Activated CD8-positive, alpha-beta memory T cell treated with anti-CD3 and anti-CD28 coated beads for 36 hours (primary cell): ENCODE measurements at regions not wholly inside any gene's neighbourhood (a gene's known extent, or its start where the extent isn't known, plus 50 kb on each side); places are given as distances from the start of the nearest gene placed in this dataset.
"Not testable (repeated sequence)": the region's sequence is repeated elsewhere in the genome, so short reads cannot be mapped to it uniquely, and the experiment has no call there.

ENCODE experiments used
- CTCF ChIA-PET: fragments of 350-600 bp; sonication (Branson Sonifier 250); formaldehyde crosslinking; loops from one replicate; lab custom pipeline; 2021; ENCODE audit warnings: antibody characterized with exemption; lab: Charles Lee
- POLR2A ChIA-PET: fragments of 350-600 bp; sonication (Branson Sonifier 250); formaldehyde crosslinking; loops from one replicate; lab custom pipeline; 2021; ENCODE audit warnings: antibody characterized with exemption; lab: Charles Lee

DNA sequence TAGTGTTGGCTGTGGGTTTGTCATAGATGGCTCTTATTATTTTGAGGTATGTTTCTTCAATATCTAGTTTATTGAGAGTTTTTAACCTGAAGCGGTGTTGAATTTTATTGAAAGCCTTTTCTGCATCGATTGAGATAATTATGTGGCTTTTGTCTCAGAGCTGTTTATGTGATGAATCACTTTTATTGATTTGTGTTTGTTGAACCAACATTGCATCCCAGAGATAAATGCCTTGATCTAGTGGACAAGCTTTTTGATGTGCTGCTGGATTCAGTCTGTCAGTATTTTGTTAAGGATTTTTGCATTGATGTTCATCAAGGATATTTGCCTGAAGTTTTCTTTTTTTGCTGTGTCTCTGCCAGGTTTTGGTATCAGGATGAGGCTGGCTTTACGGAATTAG is 487.8 kb upstream of the TNP1 start:
- CTCF ChIA-PET, POLR2A ChIA-PET: not testable (repeated sequence)

DNA sequence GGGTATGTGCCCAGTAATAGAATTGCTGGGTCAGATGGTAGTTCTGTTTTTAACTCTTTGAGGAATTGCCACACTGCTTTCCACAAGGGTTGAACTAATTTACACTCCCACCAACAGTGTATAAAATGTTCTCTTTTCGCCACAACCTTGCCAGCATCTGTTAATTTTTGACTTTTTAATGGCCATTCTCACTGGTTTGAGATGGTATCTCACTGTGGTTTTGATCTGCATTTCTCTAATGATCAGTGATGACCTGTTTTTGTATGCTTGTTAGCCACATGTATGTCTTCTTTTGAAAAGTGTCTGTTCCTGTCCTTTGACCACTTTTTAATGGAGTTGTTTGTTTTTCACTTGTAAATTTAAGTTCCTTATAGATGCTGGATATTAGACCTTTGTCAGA is 486.2 kb upstream of the TNP1 start:
- CTCF ChIA-PET, POLR2A ChIA-PET: not testable (repeated sequence)

DNA sequence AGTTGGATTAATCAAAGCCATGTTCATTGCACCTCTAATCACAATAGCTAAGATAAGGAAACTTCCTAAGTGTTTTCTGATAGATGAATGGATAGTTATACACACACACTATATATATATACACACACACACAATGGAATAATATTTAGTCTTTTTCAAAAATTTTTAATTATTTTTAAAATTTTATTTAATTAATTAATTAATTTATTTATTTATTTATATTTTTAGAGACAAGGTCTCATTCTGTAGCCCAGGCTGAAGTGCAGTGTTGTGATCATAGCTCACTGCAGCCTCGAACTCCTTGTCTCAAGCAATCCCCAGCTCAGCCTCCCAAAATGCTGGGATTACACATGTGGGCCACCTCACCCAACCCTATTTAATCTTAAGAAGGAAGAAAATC is 481.0 kb upstream of the TNP1 start:
- CTCF ChIA-PET = no interaction called here
- POLR2A ChIA-PET = no interaction called here

DNA sequence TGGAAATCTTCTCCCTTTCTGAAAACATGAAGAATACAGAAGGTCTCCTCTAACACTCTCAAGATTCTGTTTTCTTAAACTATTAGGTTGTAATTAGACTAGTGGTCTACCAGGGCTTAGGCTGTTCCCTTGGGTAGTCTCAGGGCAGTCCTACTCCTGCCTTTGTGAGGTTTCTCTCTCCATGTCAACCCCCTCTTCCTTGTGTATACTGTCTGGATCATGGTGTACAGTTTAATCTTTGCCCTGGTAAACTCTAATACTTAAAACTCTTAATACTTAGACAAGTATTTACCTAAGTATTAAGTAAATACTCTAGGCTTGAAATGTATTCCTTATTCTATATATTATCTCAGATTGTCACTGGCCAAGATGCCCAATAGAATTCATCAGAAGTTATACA is 480.3 kb upstream of the TNP1 start:
- POLR2A ChIA-PET = no interaction called here

DNA sequence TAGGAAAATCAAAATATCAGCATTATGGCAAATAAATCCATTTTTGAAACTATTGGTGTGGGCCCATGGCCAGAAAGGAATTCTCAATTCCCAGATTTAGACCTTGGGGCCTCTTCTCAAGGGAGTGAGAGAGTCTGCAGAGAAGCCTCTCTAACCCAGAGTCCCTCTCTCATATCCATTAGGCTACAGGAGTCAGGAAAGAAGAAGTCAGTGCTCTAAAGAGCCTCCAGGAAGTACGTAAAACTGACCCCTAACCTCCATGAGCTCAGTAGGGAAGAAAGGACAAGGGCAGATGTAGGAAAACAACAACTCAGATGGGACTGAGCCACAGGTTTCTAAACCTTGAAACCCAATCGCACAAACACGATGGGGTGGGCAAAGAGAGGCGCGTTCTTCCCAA is 479.9 kb upstream of the TNP1 start:
- CTCF ChIA-PET = no interaction called here
- POLR2A ChIA-PET = no interaction called here

More for the DNA sequence above, 480.3 kb upstream of the TNP1 start:
- CTCF ChIA-PET = no interaction called here

DNA sequence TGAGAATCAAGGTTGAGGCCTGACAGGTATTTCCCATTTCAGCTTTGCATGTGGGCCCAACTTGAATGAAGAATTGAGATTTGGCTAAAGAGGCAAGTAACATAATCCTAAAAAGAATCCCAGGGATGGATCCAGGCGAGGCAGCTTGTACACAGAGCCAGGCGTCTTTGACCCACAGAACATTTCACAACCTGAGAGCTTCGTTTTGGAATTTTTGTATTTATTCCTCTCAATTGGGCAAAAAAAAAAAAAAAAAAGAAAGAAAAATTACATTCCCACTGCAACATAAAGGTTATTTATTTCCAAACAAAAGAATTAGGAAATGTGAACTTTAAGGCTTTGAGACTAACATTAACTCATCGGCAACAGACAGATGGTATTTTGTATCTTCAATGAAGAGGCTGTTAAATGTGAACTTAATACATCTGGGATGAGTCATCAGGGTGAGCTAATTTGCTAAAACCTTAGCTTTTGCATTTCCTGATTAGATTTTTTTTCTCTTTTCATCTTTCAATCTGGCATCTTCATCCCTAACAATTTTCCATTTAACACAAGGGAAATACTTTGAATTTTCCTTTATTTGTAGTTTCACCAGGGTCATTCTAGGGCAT is 478.5 kb upstream of the TNP1 start:
- ChIA-PET POLR2A (no interaction called here), CTCF (no interaction called here)

DNA sequence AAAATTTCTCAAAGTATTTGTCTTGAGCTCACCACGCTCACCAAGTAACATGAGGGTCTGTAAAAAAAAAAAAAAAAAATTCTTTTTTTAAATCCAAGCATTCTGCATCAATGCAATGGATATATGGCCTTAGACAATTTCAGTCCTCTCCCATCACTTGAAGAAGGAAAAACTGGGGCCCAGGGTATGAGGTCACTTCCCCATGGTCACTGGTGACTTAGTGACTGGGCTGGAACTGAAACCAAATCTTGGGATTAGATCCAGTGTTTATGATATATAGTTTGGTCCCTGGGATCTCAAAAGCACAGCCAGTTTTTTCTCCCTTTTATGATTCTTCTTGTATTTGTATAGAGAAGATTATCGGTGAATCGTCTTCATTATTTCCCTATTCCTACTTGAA is 477.9 kb upstream of the TNP1 start:
- POLR2A ChIA-PET = no interaction called here
- CTCF ChIA-PET = no interaction called here

DNA sequence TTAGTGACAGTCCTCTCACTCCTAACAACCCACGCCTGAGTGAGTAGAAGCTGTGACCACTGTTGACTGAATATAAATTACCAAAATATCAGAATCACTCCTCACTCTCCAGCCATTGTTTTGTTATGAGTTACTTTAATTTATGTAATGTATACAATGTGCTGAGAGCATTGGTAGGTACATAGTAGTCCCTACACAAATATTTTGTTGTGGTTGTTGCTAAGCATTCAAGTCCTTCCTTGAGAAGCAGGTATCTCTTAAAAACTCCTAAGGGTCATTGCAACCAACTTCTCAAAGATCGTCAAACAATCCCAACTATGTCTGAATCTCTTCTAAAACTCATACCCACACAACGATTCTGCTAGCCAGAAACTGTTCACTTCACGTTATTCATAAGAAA is 476.8 kb upstream of the TNP1 start:
- CTCF ChIA-PET = no interaction called here

DNA sequence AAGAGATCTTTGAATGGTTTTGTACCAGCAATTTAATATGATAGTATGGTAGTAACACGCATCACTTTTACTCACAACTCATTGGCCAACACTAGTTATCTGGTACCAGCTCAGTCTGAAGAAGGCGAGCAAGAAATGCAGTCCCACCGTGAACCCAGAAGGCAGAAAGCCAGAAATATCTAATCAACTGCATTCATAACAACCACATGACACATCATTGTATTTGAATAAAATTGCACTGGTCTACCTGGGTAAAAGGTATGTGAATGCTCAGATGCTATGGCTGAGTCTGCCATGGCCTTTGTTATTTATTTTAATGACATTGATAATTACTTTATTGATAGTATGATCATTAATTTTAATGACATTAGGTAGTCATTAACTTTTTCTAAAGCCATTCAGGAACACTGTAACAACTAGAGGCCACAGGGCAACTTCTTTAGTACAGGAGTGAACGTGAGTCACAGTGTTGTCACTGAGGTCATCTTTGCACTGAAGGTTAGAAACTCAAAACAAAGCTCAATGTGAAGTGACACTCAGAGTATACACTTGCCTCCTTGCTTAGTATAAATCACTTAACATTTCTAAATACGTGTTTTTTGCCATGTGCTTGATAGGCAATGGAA is 475.6 kb upstream of the TNP1 start:
- ChIA-PET POLR2A (no interaction called here), CTCF (no interaction called here)

More for the DNA sequence above, 476.8 kb upstream of the TNP1 start:
- POLR2A ChIA-PET = no interaction called here

DNA sequence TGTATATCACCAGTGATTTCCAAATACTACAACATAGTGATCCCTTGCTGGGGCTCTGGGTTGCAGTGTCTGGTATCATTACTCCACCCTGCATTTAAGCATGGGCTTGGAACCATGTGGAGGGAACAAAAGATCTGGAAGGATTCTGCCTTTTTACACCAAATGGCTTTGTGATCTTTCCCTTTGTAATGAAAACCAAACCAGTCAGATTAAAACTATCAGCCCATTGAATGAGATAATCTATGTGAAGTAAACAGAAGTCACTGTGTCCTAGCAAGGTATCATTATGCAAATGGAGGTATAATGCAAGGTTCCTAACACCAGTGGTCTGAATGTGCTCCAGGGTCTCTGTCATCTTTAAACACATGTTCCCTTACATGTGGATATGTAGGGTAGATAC is 474.7 kb upstream of the TNP1 start:
- ChIA-PET POLR2A (no interaction called here), CTCF (no interaction called here)

DNA sequence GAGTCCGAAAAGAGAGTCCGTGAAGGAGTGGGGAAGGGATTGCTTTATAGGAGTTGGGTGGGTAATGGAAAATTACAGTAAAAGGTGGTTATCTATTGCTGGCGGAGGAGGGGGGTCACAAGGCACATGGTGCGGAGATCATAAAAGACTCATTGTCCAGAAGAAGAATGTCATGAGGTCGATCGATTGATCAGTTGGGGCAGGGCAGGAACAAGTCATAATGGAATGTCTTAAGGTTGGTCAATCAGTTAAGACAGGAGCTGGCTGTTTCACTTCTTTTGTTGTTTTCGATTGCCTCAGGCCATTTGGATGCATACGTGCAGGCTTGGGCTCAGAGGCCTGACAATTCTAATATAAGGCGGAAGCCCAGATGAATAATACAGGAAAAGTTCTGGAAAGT is 473.0 kb upstream of the TNP1 start:
- ChIA-PET POLR2A (no interaction called here), CTCF (no interaction called here)

DNA sequence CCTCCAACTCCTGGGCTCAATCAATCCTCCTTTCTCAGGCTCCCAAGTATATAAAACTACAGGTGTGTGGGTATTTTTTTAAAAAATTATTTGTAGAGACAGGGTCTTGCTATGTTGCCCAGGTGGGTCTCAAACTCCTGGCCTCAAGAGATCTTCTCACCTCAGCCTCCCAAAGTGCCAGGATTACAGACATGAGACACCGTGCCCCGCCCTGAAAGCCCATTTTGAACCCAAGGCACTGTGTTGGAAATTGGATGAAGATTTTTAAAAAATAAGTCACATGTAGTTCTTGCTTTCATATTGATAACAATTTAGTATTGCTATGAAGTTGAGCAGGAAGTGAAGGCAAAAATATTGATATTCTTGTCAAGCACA is 472.5 kb upstream of the TNP1 start:
- POLR2A ChIA-PET = no interaction called here
- CTCF ChIA-PET = no interaction called here

DNA sequence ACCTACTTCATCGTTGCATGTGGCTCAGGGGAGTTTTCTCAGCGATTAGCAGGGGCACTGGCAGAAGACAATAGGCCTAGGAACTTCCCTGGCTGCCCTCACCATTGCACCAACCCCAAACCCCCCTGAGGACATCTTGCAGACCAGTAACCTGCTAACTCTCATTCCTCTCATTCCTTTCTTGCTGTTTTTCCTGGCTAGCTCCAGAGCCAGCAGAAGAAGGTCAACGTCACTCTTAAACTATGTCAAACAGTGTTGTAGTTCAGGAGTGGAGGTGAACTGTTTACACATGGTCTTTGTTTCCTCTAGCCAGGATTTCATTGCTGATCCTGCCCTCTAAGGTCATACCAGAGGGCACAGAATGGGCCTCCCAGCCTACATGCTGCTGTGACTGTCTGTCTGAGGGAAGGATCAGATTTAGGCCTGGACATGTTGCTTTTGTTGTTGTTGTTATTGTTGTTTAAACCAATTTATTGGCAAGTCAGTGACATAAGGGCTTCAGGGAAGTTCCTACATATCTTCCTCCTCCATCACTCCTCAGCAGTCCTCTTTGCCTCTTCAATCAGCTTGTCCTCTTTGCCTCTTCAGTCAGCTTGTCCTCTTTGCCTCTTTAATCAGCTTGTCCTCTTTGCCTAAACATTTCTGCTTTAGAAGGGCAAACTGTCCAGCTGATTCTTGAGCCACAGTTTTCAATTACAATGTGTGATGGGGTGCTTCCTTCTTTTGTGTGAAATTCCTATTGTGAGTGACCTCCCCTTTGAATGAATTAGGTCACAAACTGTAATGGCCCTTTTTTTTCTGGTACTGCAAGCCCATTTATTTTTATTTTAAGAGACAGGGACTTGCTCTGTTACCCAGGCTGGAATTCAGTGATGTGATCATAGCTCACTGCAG is 471.9 kb upstream of the TNP1 start:
- CTCF ChIA-PET = no interaction called here
- POLR2A ChIA-PET = no interaction called here

DNA sequence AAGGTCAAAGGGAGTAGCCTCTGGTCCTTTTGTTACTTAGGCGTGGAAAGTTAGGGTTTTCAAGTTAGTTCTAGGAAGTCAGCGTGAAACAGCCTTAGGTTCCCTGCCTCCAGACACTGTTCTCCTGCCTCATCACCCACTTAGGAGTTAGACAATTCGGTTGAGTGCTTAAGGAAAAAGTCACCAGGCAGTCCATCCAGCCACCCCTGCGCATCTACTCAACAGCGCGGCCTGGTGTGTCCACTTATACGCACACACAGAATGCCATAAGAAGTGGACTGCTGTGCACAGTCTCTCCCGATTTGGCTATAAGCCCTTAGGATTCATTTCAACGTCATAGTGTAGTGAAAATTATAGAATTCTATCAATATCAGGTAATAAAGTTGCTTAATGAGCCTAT is 470.8 kb upstream of the TNP1 start:
- ChIA-PET CTCF (no interaction called here), POLR2A (no interaction called here)

DNA sequence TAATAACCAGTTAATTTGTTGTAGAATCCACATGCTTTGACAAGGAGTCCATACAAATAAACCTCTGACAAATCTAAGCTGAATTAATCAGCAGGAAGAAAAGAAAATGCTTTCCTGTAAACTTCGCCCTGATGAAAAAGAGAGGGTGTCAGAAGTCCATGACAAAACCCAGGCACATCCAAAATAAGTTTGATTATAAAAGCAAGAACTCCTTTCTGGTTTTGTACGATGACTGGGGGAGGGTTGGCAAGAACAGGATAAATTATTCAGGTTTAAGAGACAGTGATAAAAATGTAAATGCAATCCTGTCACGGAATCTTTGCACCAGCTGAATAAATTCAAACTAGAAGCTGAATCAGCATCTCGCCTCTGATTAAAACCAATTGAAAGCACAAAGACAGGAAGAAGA is 469.2 kb upstream of the TNP1 start:
- CTCF ChIA-PET = no interaction called here

DNA sequence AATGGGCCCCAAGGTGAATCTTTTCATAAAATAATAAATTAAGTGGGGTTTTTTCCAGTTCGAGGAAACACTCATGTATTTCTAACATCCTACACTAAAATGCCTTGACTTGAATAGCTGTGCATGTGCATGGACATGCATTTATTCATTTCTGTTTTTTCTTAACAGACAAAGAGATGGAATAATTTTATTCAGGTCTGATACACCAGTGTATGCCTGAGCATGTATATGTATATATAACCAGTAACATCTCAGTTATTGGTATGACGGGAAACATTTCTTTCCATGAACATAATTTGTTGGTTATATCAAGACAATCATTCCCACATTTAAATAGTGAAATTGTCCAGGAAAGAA is 468.7 kb upstream of the TNP1 start:
- ChIA-PET POLR2A (no interaction called here), CTCF (no interaction called here)

More for the DNA sequence above, 469.2 kb upstream of the TNP1 start:
- POLR2A ChIA-PET = no interaction called here

DNA sequence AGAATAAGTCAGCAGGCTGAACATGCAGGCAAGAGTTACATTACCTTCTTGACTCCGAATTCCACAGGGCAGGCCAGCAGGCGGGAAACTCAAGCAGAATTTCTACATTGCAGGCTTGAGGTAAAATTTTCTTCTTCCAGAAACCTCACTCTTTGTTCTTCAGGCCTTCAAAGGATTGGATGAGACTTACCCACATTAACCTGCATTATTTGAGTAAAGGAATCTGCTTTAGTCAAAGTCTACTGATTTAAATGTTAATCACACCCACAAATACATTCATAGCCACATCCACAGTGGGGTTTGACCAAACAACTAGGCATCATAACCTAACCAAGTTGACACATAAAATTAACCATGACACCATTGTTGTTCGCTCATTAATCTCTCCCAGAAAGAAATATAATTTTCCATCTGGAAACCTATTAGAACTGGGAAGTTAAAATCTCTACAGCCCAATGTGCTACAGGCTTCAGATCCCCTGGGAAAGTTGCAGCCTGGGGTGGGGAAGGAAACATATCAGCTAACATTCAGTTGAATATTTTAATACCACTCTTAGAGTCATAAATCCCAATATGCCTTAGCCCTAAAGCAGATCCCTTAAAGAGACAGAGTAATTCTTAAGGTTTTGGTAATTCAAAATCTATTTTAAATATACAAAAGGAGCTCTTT is 468.2 kb upstream of the TNP1 start:
- POLR2A ChIA-PET = no interaction called here
- CTCF ChIA-PET = no interaction called here

DNA sequence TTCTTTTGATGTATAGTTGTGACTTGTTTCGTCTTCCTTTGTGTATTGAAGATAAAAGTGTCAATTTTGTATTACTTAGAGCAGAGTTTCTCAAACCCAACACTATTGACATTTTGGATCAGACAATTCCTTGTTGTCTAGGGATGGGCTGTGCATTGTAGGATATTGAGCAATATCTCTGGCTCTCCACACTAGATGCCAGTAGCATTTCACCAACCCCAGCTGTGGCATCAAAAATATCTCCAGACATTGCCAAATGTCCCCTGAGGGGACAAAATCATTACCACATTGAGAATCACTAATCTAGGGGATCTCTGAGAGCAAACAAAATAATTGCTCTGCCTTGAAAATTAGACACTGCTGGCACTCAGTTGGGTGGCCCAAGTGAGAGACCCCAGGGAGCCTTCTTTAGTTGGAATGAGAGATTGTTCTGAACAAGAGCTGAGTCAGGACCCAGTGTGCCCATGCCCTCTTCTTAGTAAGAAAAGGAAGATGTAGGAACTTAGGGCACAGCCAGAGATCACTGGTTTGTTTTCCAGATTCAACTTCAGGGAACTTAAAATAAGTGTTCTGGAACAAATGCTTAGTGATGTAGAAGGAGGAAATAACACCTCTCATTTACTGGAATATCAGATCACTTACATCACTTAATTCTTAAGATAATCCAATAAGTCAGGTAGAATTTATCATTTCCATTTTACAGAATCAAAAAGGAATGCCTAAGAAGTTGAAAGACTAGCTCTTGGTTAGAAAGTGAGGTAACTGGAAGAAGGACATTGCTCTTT is 466.6 kb upstream of the TNP1 start:
- ChIA-PET POLR2A (no interaction called here), CTCF (no interaction called here)

DNA sequence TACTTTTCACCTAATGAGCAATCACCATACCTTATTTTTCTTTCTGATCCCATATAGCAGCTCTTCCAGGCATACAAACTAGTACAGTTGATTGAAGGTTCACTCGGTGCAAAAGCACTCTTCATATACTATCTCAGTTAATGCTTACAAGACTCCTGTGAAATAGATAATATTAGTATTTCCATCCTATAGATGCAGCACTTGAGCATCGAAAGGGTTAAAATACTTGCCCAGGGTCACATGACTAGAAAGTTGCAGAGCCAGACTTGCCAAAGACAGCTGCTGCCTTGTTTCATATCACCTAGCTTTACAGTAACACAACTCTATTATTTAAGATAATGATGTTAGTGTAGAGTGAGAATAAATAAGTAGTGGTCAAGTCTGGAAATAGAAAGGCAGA is 466.0 kb upstream of the TNP1 start:
- ChIA-PET CTCF (no interaction called here), POLR2A (no interaction called here)

DNA sequence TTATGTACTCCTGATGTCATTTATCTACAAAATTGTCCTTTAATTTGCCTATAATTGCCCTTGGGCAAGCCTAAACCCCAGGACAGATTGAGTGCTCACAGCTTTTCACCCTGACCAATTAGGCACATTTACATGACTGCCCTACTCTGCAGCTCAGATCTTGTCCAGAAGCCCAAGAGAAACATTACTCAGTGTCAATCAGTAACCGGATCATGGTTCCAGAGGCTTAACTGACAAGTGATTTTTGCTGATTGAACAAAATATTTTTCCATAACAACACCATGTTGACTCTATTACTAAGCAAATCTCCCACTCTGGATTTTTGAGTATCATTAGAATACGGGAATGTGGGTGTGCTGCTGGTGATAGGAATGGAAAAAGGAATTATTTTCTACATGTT is 465.4 kb upstream of the TNP1 start:
- POLR2A ChIA-PET = no interaction called here
- CTCF ChIA-PET = no interaction called here
